ENCODE measurements at regions not wholly inside any gene's neighbourhood (a gene's known extent, or its start where the extent isn't known, plus 50 kb on each side); places are given as distances from the start of the nearest gene placed in this dataset.

GRCh38 chr9:75391497-75391896, 303.2 kb downstream of the OSTF1 start:
- DNase-seq: no peak
- ATAC-seq (ENCODE audit: low read depth in 2 of 2): no peak
- Mint-ChIP-seq H3K27me3 (no peaks in the 10 kb centered on the region), H3K9me3 (peaks cover 0 to 11% (median 0%) of the 10 kb centered on the region in 7 donors), H3K4me3 (no peak overlapping the region), H3K4me1 (no peaks in the 10 kb centered on the region), H3K36me3 (no peaks in the 10 kb centered on the region), H3K27ac (no peak overlapping the region)

GRCh38 chr9:75395336-75395735, 307.0 kb downstream of the OSTF1 start:
- no peaks in the 10 kb centered on the region for H3K4me1 Mint-ChIP-seq
- H3K27ac Mint-ChIP-seq: no peak overlapping the region

GRCh38 chr9:75397836-75398235, 309.5 kb downstream of the OSTF1 start:
- Mint-ChIP-seq H3K4me3 (no peak overlapping the region), H3K36me3 (no peaks in the 10 kb centered on the region), H3K9me3 (peaks cover 0 to 12% (median 4%) of the 10 kb centered on the region in 7 donors), H3K27ac (no peak overlapping the region), H3K27me3 (no peaks in the 10 kb centered on the region), H3K4me1 (no peaks in the 10 kb centered on the region)
- no peak for DNase-seq
- ATAC-seq (ENCODE audit: low read depth in 2 of 2): no peak

More at GRCh38 chr9:75395336-75395735, 307.0 kb downstream of the OSTF1 start:
- no peaks in the 10 kb centered on the region for H3K36me3 Mint-ChIP-seq
- DNase-seq (no peak), ATAC-seq (ENCODE audit: low read depth in 2 of 2) (no peak)
- H3K9me3 Mint-ChIP-seq: peaks cover 0 to 12% (median 3%) of the 10 kb centered on the region in 7 donors
- no peaks in the 10 kb centered on the region for H3K27me3 Mint-ChIP-seq
- no peak overlapping the region for H3K4me3 Mint-ChIP-seq

GRCh38 chr9:75408391-75408790, 320.1 kb downstream of the OSTF1 start:
- peaks cover 0 to 11% (median 0%) of the 10 kb centered on the region in 3 donors for H3K27me3 Mint-ChIP-seq

GRCh38 chr9:75410405-75410804, 322.1 kb downstream of the OSTF1 start:
- DNase-seq (no peak), ATAC-seq (ENCODE audit: low read depth in 2 of 2) (no peak)
- Mint-ChIP-seq H3K9me3 (peaks cover 0 to 7% (median 2%) of the 10 kb centered on the region in 7 donors), H3K4me3 (no peak overlapping the region), H3K36me3 (no peaks in the 10 kb centered on the region), H3K27me3 (peaks cover 0 to 16% (median 0%) of the 10 kb centered on the region in 3 donors), H3K27ac (no peak overlapping the region), H3K4me1 (no peaks in the 10 kb centered on the region)

More at GRCh38 chr9:75408391-75408790, 320.1 kb downstream of the OSTF1 start:
- DNase-seq (no peak), ATAC-seq (ENCODE audit: low read depth in 2 of 2) (no peak)
- Mint-ChIP-seq H3K9me3 (peaks cover 0 to 7% (median 2%) of the 10 kb centered on the region in 7 donors), H3K27ac (no peak overlapping the region), H3K4me3 (no peak overlapping the region), H3K36me3 (no peaks in the 10 kb centered on the region), H3K4me1 (no peaks in the 10 kb centered on the region)

- H3K4me1 Mint-ChIP-seq: no peaks in the 10 kb centered on the region
- no peak overlapping the region for H3K4me3 Mint-ChIP-seq
- H3K36me3 Mint-ChIP-seq: no peaks in the 10 kb centered on the region
- DNase-seq: no peak
- no peak for ATAC-seq (ENCODE audit: low read depth in 2 of 2)
- H3K9me3 Mint-ChIP-seq: peaks cover 0 to 3% (median 0%) of the 10 kb centered on the region in 7 donors
- H3K27ac Mint-ChIP-seq: no peak overlapping the region
- H3K27me3 Mint-ChIP-seq: peaks cover 0 to 9% (median 0%) of the 10 kb centered on the region in 3 donors
Observed at GRCh38 chr9:75414371-75415160, 326.3 kb downstream of the OSTF1 start.

GRCh38 chr9:75417471-75417870, 329.2 kb downstream of the OSTF1 start:
- Mint-ChIP-seq H3K4me3 (no peak overlapping the region), H3K9me3 (peaks cover 0 to 5% (median 0%) of the 10 kb centered on the region in 7 donors), H3K27ac (no peak overlapping the region), H3K36me3 (no peaks in the 10 kb centered on the region), H3K27me3 (peaks cover 0 to 5% (median 0%) of the 10 kb centered on the region in 3 donors), H3K4me1 (no peaks in the 10 kb centered on the region)
- ATAC-seq (ENCODE audit: low read depth in 2 of 2) (no peak), DNase-seq (no peak)

- H3K36me3 Mint-ChIP-seq: no peaks in the 10 kb centered on the region
- ATAC-seq (ENCODE audit: low read depth in 2 of 2): no peak
- peaks cover 0 to 5% (median 0%) of the 10 kb centered on the region in 7 donors for H3K9me3 Mint-ChIP-seq
Observed at GRCh38 chr9:75418518-75418917, 330.2 kb downstream of the OSTF1 start.

GRCh38 chr9:75422944-75423522, 334.7 kb downstream of the OSTF1 start:
- no peaks in the 10 kb centered on the region for H3K27me3 Mint-ChIP-seq
- H3K9me3 Mint-ChIP-seq: peaks cover 0 to 9% (median 1%) of the 10 kb centered on the region in 7 donors
- H3K4me1 Mint-ChIP-seq: no peaks in the 10 kb centered on the region
- no peak overlapping the region for H3K27ac Mint-ChIP-seq
- no peaks in the 10 kb centered on the region for H3K36me3 Mint-ChIP-seq
- ATAC-seq (ENCODE audit: low read depth in 2 of 2) (no peak), DNase-seq (no peak)
- no peak overlapping the region for H3K4me3 Mint-ChIP-seq

More at GRCh38 chr9:75418518-75418917, 330.2 kb downstream of the OSTF1 start:
- no peak for DNase-seq
- Mint-ChIP-seq H3K27ac (no peak overlapping the region), H3K4me1 (no peaks in the 10 kb centered on the region), H3K27me3 (peaks cover 0 to 3% (median 0%) of the 10 kb centered on the region in 3 donors), H3K4me3 (no peak overlapping the region)

- no peak overlapping the region for H3K4me3 Mint-ChIP-seq
- H3K4me1 Mint-ChIP-seq: no peaks in the 10 kb centered on the region
- peaks cover 0 to 1% (median 0%) of the 10 kb centered on the region in 7 donors for H3K9me3 Mint-ChIP-seq
- H3K27ac Mint-ChIP-seq: no peak overlapping the region
- H3K36me3 Mint-ChIP-seq: no peaks in the 10 kb centered on the region
- peaks cover 0 to 11% (median 0%) of the 10 kb centered on the region in 3 donors for H3K27me3 Mint-ChIP-seq
- DNase-seq (no peak), ATAC-seq (ENCODE audit: low read depth in 2 of 2) (no peak)
Observed at GRCh38 chr9:75429531-75430475, 341.5 kb downstream of the OSTF1 start.

- ATAC-seq (ENCODE audit: low read depth in 2 of 2): no peak
- no peaks in the 10 kb centered on the region for H3K4me1 Mint-ChIP-seq
- no peak for DNase-seq
- H3K9me3 Mint-ChIP-seq: no peaks in the 10 kb centered on the region
- no peak overlapping the region for H3K27ac Mint-ChIP-seq
- H3K36me3 Mint-ChIP-seq: no peaks in the 10 kb centered on the region
- peaks cover 0 to 17% (median 0%) of the 10 kb centered on the region in 3 donors for H3K27me3 Mint-ChIP-seq
- no peak overlapping the region for H3K4me3 Mint-ChIP-seq
Observed at GRCh38 chr9:75431375-75431774, 343.1 kb downstream of the OSTF1 start.

- ATAC-seq (ENCODE audit: low read depth in 2 of 2): no peak
- H3K27me3 Mint-ChIP-seq: peaks cover 0 to 17% (median 0%) of the 10 kb centered on the region in 3 donors
- DNase-seq: no peak
- no peak overlapping the region for H3K4me3 Mint-ChIP-seq
- H3K27ac Mint-ChIP-seq: no peak overlapping the region
- H3K36me3 Mint-ChIP-seq: no peaks in the 10 kb centered on the region
- no peaks in the 10 kb centered on the region for H3K9me3 Mint-ChIP-seq
- H3K4me1 Mint-ChIP-seq: no peaks in the 10 kb centered on the region
Observed at GRCh38 chr9:75432386-75432785, 344.1 kb downstream of the OSTF1 start.

GRCh38 chr9:75432888-75433287, 344.6 kb downstream of the OSTF1 start:
- H3K4me3 Mint-ChIP-seq: no peak overlapping the region
- peaks cover 0 to 17% (median 0%) of the 10 kb centered on the region in 3 donors for H3K27me3 Mint-ChIP-seq
- ATAC-seq (ENCODE audit: low read depth in 2 of 2): no peak

More at GRCh38 chr9:75432888-75433287, 344.6 kb downstream of the OSTF1 start:
- H3K36me3 Mint-ChIP-seq: no peaks in the 10 kb centered on the region
- no peaks in the 10 kb centered on the region for H3K4me1 Mint-ChIP-seq
- no peak overlapping the region for H3K27ac Mint-ChIP-seq
- DNase-seq: no peak
- no peaks in the 10 kb centered on the region for H3K9me3 Mint-ChIP-seq
